ENCODE measurements at regions not wholly inside any gene's neighbourhood (a gene's known extent, or its start where the extent isn't known, plus 50 kb on each side); places are given as distances from the start of the nearest gene placed in this dataset.

- Histone ChIP-seq H3K4me2 (replicated peaks; ENCODE audit: low read depth, low read length, poor library complexity, severe bottlenecking) (no peak overlapping the region), H3K4me1 (ENCODE audit: control insufficient read depth in 2 of 2, insufficient read depth in 2 of 2, low read length in 2 of 2) (no peaks in the 10 kb centered on the region), H3K27ac (ENCODE audit: low read length in 2 of 2) (no peak overlapping the region), H3K36me3 (replicated peaks in 1 of 2; ENCODE audit: control extremely low read depth in 1 of 2, control insufficient read depth in 1 of 2, extremely low read depth in 1 of 2, insufficient read depth in 2 of 2, low read length in 1 of 2) (no peaks in the 10 kb centered on the region), H3K9ac (ENCODE audit: low read length) (no peak overlapping the region), H3K27me3 (replicated peaks in 1 of 4; ENCODE audit: control extremely low read depth in 1 of 4, control insufficient read depth in 3 of 4, insufficient read depth in 4 of 4, low read length in 3 of 4) (no peaks in the 10 kb centered on the region), H3K79me2 (ENCODE audit: control insufficient read depth, insufficient read depth, low read length) (no peaks in the 10 kb centered on the region), H3K9me3 (ENCODE audit: control extremely low read depth in 1 of 3, control insufficient read depth in 2 of 3, insufficient read depth in 1 of 3, low read length in 2 of 3) (peaks cover 2 to 15% (median 6%) of the 10 kb centered on the region in 3 donors), H4K20me1 (ENCODE audit: control insufficient read depth, insufficient read depth, low read length, poor library complexity, severe bottlenecking) (no peaks in the 10 kb centered on the region), H2AFZ (ENCODE audit: insufficient read depth, low read depth, low read length, poor library complexity, severe bottlenecking) (no peak overlapping the region), H3K4me3 (ENCODE audit: control extremely low read depth in 1 of 5, extremely low read depth in 1 of 5, insufficient read depth in 1 of 5, low read depth in 2 of 5, low read length in 4 of 5) (no peak overlapping the region)
- Mint-ChIP-seq H3K27me3 (peaks cover 4% of the 10 kb centered on the region), H3K4me3 (no peak overlapping the region), H3K9me3 (ENCODE audit: insufficient read depth) (peaks cover 8% of the 10 kb centered on the region), H3K27ac (no peak overlapping the region), H3K4me1 (no peaks in the 10 kb centered on the region)
- DNase-seq (no peak), ATAC-seq (ENCODE audit: low read depth) (no peak)
- ChIA-PET POLR2A (no interaction called here), CTCF (no interaction called here)
- TF ChIP-seq CTCF (IDR thresholded peaks at IDR 0.05) (no peak), EZH2 (IDR thresholded peaks at IDR 0.05; ENCODE audit: borderline replicate concordance, insufficient read depth, low read depth, low read length, poor library complexity, severe bottlenecking) (no peak)
- intact Hi-C loops (cut with micrococcal nuclease), result no loop called here
Observed at GRCh38 chr4:183580849-183581248, 76.0 kb downstream of the ING2 start.

GRCh38 chr4:183586824-183587223 lies 72.2 kb downstream of the RWDD4 start:
- TF ChIP-seq EZH2 (IDR thresholded peaks at IDR 0.05; ENCODE audit: borderline replicate concordance, insufficient read depth, low read depth, low read length, poor library complexity, severe bottlenecking) (no peak), CTCF (IDR thresholded peaks at IDR 0.05) (no peak)
- H3K27me3 ChIP-seq (replicated peaks in 1 of 4; ENCODE audit: control extremely low read depth in 1 of 4, control insufficient read depth in 3 of 4, insufficient read depth in 4 of 4, low read length in 3 of 4), result no peaks in the 10 kb centered on the region
- CTCF ChIA-PET, result interaction anchor here (1.4 kb wide), 1 partner anchor 13 kb away, joined by 3 read pairs; no protein-coding TSS in a partner anchor

More at GRCh38 chr4:183586824-183587223, 72.2 kb downstream of the RWDD4 start:
- Histone ChIP-seq H3K4me3 (ENCODE audit: control extremely low read depth in 1 of 5, extremely low read depth in 1 of 5, insufficient read depth in 1 of 5, low read depth in 2 of 5, low read length in 4 of 5) (no peak overlapping the region), H3K9ac (ENCODE audit: low read length) (no peak overlapping the region), H3K9me3 (ENCODE audit: control extremely low read depth in 1 of 3, control insufficient read depth in 2 of 3, insufficient read depth in 1 of 3, low read length in 2 of 3) (peaks cover 0 to 4% (median 1%) of the 10 kb centered on the region in 3 donors), H3K79me2 (ENCODE audit: control insufficient read depth, insufficient read depth, low read length) (no peaks in the 10 kb centered on the region), H3K4me1 (ENCODE audit: control insufficient read depth in 2 of 2, insufficient read depth in 2 of 2, low read length in 2 of 2) (no peaks in the 10 kb centered on the region), H3K4me2 (replicated peaks; ENCODE audit: low read depth, low read length, poor library complexity, severe bottlenecking) (no peak overlapping the region), H3K36me3 (replicated peaks in 1 of 2; ENCODE audit: control extremely low read depth in 1 of 2, control insufficient read depth in 1 of 2, extremely low read depth in 1 of 2, insufficient read depth in 2 of 2, low read length in 1 of 2) (no peaks in the 10 kb centered on the region), H4K20me1 (ENCODE audit: control insufficient read depth, insufficient read depth, low read length, poor library complexity, severe bottlenecking) (no peaks in the 10 kb centered on the region), H2AFZ (ENCODE audit: insufficient read depth, low read depth, low read length, poor library complexity, severe bottlenecking) (no peak overlapping the region), H3K27ac (ENCODE audit: low read length in 2 of 2) (no peak overlapping the region)
- H3K4me3 Mint-ChIP-seq, result no peak overlapping the region
- peaks cover 2% of the 10 kb centered on the region for H3K9me3 Mint-ChIP-seq (ENCODE audit: insufficient read depth)
- DNase-seq (no peak), ATAC-seq (ENCODE audit: low read depth) (no peak)
- POLR2A ChIA-PET, result no interaction called here
- H3K27ac Mint-ChIP-seq, result no peak overlapping the region
- intact Hi-C loops (cut with micrococcal nuclease), result no loop called here
- 96% methylated on average over 5 of the region's 10 CpGs for WGBS (ENCODE audit: insufficient coverage)
- H3K27me3 Mint-ChIP-seq, result peaks cover 16% of the 10 kb centered on the region
- no peaks in the 10 kb centered on the region for H3K4me1 Mint-ChIP-seq

Data from B cell (primary cell).